ENCODE measurements at regions not wholly inside any gene's neighbourhood (a gene's known extent, or its start where the extent isn't known, plus 50 kb on each side); places are given as distances from the start of the nearest gene placed in this dataset.
"Not testable (repeated sequence)": the region's sequence is repeated elsewhere in the genome, so short reads cannot be mapped to it uniquely, and the experiment has no call there.

DNA sequence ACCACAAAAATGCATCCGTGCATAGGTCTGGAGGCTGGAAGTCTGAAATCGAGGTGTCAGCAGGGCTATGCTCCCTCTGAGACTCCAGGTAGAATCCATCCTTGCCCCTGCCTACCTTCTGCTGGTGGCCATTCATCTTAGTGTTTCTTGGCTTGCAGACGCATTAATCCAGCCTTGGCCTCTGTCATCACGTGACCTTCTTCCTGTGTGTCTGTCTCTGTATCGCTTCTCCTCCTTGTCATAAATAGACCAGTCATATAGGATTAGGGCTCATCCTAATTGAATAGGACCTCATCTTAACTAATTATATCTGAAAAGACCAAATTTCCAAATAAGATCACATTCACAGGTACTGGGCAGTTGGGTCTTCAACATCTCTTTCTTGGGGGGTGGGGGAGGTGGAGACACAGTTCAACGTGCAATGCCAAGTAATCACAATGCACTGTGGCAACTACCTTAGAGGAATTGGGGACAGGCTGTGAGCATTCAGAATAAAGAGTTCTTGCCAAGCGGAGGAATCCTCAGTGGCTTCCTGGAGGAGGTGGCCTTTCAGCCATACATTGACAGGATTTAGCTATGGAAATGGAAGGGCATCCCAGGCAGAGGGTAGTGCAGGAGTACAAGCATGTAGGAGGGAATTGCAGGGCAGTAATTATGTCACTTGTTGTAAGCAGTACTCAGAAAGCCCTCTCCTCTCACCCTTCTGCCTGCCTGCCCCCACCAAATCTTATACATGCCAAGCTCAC, 96.2 kb upstream of the SYT13 start:
- intact Hi-C loops (cut with DNase I): no loop called here
- DNase-seq (ENCODE audit: low spot score) (no peak), ATAC-seq (no peak)

DNA sequence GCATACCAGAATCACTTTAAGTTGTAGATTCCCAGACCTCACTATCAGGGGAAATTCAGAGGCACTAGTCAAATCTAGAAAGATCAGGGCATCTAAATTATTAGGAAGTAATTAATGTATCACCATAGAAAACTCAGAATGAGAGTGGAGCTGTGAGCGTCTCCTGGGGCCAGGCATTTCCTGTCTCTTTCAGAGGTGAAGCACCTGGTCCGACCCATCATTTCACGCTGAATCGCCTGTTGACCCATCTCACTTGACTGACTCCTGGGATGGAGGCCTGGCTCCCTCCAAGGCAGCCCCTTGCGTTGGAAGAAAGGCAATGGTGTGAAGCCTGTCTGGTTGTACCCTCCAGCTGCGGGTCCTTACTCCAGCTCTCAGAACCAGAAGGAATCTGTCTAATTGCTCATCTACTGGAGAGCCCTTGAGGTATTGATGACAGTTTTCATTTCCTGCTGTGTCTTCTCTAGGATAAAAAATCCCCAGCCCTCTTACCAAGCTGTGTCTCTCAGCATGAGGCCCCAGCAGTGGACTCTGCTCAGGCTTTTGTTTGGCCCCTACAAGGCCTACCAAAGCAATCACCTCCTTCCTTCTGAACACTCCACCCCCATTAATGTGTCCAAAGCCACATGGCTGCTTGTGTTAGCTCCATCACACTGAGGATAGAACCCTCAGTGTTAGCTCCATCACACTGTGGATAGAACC, 93.2 kb upstream of the SYT13 start:
- ATAC-seq: no peak
- intact Hi-C loops (cut with DNase I): no loop called here

DNA sequence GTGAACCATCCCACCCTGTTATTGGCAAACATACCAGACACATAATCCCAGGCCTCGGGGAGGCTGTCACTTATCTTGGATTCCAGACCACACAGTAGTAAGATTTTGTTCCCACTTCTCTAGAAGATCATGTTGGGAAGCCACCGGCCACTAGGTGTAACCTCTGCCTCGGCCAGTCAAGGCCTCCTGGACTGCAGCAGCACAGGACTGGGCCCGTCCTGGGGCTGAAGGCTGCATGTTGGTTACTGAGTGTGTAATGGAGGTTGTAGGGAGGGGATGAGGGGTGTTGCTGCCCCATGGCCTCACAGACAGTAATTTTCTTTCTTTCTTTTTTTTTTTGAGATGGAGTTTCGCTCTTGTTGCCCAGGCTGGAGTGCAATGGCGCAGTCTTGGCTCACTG, 92.4 kb upstream of the SYT13 start:
- ATAC-seq (no peak), DNase-seq (ENCODE audit: low spot score) (no peak)
- intact Hi-C loops (cut with DNase I): no loop called here

More for the DNA sequence above, 93.2 kb upstream of the SYT13 start:
- DNase-seq (ENCODE audit: low spot score): no peak

DNA sequence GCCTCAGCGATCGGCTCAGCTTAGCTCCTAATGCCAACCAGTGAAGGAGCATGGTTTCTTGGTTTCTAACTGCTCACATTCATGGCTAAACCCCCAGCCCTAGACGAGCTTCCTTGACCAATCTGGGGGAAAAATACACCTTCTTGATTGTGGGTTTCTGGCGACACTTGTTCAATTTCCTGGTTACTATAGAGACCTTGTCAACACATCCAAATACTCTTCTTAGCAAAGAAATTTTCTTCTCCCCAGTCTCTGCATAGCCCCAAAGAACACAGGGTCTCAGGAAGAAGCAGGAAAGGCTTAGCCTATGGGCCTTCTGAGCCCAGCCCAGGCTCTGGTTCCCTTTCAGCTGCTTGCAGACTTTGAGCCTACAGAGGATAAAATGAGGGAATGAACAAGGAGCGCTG, 88.5 kb upstream of the SYT13 start:
- ATAC-seq (no peak), DNase-seq (ENCODE audit: low spot score) (no peak)
- intact Hi-C loops (cut with DNase I): no loop called here

DNA sequence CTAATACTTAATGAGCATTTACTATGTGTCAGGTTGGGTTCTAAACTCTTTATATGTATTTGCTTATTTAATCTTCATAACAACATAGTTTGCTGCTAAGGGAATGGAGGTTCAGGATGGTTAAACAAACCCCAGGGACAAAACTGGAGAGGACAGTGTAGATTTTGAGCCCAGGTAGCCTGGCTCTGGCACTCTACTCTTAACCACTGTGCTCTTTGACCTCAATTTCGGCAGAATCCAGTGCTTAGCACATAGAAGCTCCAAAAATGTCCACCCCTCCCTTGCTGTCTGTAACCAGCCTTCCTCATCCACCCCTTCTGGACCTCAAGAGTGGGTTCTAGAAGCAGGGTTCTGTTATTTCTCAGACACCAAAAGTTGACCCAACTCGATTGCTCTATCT, 88.0 kb upstream of the SYT13 start:
- intact Hi-C loops (cut with DNase I): no loop called here
- DNase-seq (ENCODE audit: low spot score) (no peak), ATAC-seq (no peak)

DNA sequence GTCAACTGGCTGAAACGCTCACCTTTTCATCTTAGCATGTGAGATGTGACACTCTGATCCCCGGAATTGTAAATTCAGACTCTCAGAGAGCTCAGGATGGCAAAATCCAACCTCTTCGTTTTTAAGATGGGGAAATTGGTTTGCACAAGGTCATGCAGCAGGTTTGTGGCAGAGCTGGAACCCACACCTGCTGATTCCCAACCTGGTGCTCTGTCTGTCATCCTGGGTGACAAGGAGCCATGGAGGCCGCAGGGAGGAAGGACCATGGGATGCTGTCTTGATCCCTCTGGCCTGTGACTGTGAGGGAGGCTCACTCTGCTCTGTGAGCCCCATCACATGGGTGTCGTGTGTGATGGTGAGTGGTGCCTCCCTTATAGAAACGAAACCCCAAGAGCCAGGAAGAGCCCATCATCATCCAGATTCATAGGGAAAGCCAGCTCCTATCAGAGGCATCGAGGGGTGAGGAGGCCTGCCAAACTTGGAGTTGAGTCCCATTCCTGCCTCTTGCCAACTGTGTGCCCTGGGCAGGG, 87.4 kb upstream of the SYT13 start:
- DNase-seq (ENCODE audit: low spot score) (no peak), ATAC-seq (no peak)
- intact Hi-C loops (cut with DNase I): no loop called here

DNA sequence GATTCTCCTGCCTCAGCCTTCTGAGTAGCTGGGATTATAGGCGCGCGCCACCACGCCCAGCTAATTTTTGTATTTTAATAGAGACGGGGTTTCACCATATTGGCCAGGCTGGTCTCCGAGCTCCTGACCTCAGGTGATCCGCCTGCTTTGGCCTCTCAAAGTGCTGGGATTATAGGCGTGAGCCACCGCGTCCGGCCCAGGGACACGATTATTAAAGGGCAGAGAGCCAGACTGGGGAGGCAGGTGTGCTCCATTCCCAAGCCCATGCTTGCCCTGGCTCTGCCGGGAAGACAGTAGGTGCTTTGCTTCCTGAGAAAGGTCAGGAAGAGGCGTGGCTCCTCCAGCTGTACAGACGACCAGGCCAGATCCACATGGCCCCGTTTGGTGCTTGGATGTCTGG, 86.3 kb upstream of the SYT13 start:
- ATAC-seq; DNase-seq (ENCODE audit: low spot score); intact Hi-C loops (cut with DNase I): not testable (repeated sequence)

DNA sequence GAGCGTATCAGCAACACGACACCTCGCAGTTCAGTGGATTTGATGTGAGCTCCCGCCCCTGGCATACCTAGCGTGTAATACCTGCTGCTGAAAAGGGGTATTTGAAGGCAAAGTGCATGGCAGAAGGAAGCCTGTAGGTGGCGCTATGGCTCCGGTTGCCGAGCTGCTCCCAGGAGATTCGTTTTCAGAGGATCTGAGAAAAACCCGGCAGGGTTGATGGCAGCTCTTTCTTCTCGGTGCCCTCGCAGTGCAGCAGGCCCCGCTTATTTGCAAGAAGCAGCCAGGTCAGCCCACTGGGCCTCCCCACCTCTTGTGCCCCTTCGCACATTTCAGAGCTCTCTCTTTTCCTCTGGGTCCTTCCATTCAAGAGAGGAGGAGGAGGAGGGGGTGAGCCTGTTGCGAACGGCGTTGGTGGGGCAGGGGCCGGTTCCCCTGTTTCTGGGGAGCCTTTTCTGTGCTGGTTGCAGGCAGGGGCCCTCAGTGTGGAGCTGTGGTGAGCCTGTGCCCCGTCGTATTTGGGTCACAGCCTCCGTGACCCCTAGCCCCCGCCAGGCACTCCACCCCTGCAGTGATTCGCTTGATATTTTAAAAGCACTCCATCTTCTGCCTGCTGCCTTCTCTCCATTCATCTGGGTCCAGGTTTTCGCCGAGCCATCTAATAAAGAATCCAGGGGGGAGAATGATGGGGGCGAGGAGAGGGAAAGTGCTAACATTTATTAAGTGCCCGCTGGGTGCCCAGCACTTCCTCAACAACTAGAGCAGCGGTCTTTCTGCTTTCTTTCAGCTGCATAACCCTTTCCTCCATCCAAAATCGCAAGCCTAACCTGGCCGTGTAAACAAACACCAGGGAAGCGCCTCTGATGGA, 85.3 kb upstream of the SYT13 start:
- DNase-seq (ENCODE audit: low spot score): peak; percentile 79

DNA sequence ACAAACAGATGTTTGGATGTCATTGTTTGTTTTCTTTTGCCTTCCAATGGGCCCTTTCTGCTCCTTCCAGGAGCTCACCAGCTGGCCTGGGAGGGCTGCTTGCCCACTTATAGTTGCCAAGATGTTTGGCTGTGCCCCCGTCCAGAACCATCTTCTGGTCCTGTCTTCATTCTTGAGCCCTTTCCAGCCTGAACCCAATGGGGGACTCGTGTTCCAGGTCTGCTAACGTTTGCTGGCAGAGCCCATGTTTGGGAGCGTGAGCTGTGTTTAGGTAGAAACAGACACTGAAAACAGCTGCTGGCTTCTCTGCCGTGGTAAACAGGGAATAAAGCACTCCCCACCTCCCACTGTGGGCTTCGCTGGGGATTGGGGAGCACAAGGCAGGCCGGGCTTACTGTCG, 83.2 kb upstream of the SYT13 start:
- no peak for ATAC-seq
- no peak for DNase-seq (ENCODE audit: low spot score)
- intact Hi-C loops (cut with DNase I): no loop called here

More for the DNA sequence above, 85.3 kb upstream of the SYT13 start:
- intact Hi-C loops (cut with DNase I): no loop called here
- peak; percentile 60 for ATAC-seq

DNA sequence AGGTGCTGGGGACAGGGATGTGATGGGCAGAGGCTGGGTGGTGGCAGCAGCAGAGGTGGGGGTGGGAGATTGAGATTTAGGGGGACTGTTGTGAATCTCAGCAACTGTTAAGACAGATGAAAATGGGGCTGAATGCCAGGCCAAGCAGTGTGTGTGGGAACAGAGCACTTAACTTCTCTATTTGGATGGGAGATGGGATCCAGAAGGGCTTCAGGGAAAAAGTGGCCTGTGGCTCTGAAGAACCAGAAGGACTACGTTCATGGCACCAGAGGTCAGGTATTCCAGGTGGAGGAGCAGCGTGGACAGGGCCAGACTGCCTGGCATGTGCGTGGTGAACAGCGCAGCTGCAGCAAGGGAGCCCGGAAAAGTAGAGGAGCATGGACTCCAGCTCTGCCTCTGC, 82.6 kb upstream of the SYT13 start:
- no peak for DNase-seq (ENCODE audit: low spot score)
- intact Hi-C loops (cut with DNase I): no loop called here
- ATAC-seq: no peak

DNA sequence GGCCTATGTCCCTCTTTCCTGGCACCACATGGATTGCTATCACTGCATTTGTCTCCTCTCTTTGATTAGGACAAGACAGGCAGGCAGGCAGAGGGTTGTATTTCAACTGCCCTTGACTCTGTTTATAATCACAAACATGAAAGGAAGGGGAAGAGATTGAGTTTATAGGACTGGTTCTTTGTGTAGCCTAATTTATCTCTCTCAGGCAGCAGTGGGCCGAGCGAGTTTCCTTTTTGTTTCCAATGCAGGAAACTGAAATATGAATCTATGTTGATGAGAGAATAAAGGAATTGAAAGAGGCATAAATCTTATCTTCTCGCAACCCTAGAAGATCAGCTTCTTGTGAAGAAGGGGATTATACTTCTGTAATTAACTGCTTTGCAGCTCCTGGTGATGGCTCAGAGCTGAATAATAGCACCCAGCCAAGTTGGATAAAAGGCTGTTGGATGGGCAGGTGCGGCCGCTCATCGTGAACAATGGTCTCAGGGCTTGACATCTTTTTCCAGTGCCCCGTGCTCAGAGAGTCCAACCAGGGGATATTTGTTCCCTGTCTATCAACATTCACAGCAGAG, 80.6 kb upstream of the SYT13 start:
- ATAC-seq (no peak), DNase-seq (ENCODE audit: low spot score) (no peak)
- intact Hi-C loops (cut with DNase I): no loop called here

DNA sequence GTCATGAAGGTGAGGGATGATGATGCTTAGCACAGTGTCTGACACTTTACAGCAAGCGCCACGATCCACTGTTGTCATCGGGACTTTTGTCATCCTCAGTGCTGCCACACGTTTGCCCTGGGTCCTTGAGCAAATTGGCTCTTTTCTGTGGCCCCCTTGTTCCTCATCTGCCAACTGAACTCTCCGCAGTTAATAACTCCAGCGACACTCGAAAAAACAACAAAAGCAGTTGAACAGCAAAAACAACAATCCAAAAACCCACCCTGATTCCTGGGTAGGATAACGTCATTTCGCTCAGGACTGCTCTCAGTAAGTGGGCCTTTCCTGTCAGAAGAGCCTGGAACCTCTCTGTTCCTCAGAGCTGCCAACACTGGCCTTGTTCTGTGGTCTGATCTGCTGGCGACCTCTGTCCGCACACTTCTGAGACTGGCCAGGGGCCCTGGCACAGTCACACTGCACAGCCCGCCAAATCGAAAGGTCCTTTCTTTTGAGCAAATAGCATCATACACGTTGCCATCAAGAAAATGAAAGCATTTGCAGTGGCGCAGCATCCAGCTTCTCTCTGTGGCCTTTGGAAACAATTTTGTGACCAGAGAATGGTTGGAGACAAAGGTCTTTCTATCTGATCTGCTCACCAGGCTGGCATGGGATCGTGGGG, 79.9 kb upstream of the SYT13 start:
- ATAC-seq (peak; percentile 42), DNase-seq (ENCODE audit: low spot score) (no peak)
- intact Hi-C loops (cut with DNase I): no loop called here

DNA sequence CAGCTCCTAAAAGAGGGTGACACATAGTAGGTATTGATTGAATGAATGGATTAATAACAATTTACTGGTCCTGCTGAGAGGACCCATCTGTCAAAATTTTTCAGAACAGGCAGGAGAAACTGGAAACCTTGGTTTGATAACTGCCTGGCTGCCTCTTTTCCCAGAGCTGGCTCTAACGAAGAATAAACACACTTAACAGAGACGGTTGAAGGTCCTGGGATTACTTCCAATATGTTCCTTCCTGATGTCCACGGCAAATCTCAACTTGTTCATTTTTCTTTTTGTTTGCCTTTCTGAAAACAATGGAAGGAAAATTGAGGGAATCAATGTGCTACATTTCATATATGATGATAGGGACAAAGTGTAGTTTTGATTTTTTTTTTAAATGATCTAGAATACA, 76.5 kb upstream of the SYT13 start:
- DNase-seq (ENCODE audit: low spot score): no peak
- intact Hi-C loops (cut with DNase I): no loop called here

DNA sequence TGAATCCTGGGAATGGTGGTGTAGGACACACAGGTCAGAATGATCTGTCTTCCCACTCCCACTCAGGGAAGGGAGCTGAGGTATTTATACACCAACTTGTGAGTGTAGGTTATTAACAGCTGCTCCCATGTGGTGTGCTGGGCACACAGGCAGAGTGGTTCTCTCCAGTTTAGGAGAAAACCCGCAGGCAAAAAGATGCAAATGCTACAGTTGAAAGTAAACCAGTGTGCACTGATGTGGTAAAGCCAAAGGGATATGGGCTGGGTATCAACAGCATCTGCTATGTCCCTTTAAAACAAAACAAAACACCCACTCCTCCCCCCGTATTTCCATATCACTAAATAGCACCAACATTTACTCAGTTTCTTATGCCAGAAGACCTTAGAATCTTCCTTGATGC, 75.4 kb upstream of the SYT13 start:
- intact Hi-C loops (cut with DNase I): no loop called here
- DNase-seq (ENCODE audit: low spot score) (no peak), ATAC-seq (no peak)

More for the DNA sequence above, 76.5 kb upstream of the SYT13 start:
- no peak for ATAC-seq

DNA sequence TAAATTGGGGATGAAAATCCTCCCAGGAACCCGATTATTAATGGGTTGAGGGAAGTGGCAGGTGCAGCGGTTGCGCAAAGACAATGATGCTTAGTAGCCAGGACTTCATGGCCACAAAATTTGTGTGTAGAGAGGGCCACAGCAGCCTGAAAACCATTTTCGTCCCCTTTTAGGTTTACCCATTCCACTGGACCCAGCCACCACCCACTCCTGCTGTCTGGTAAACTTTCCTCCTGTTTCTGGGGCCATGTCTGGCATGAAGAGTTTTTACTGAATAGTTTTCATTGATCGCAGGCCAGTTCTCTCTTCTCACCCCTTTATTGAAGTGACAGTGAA, 69.5 kb upstream of the SYT13 start:
- ATAC-seq (peak; percentile 47), DNase-seq (ENCODE audit: low spot score) (no peak)
- intact Hi-C loops (cut with DNase I): no loop called here

DNA sequence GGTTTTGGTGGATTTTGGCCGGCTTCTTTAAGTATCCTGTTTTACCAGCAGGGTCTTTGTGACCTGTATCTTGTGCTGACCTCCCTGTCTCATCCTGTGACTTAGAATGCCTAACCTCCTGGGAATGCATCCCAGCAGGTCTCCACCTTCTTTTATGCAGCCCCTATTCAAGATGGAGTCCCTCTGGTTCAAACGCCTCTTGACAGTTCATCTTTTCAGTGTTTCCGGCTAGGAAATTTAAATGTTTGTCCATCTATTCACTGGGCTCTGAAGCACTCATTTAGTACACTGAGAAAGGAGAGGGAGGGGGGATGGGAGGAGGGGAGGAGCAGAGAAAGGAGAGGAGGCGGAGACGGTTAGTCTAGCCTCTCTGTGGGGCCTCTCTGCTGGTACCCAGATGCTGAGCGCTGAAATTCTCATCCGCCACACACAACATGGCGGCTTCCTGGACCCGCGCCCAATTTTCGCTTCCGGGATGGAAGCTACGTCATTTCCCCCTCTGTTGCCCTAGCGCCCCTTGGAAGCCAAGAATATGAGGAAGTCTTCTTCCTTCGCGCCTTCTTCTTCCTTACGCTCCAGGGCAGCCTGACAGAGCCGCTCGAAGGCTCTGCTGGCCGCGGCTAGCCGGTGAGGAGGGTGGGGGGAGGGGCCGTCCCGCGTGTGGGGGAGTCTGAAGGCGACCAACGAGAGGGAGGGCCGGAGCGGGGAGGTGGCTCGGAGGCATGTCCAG, 69.0 kb upstream of the SYT13 start:
- ATAC-seq (peak; percentile 97), DNase-seq (ENCODE audit: low spot score) (peak; percentile 94)
- intact Hi-C loops (cut with DNase I): no loop called here

DNA sequence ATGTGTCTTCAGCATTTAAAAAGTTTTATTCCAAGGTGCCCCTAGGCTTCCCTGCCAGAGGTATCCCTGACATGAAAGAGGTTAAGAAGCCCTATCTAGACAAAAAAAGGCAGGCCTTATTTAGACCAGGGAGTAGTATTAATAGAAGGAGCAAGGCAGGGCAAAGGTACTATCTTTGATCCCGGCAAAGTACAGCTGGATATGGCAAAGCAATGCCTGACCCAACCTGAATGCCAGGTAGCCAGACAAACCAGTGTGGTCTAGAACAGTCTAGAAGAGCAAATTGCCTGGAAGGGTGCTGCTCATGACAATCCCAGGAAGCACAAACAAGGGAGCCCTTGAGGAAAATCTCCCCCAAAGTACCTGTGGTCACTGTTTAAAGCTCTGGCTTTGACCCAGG, 62.6 kb upstream of the SYT13 start:
- intact Hi-C loops (cut with DNase I): no loop called here
- DNase-seq (ENCODE audit: low spot score) (no peak), ATAC-seq (no peak)

DNA sequence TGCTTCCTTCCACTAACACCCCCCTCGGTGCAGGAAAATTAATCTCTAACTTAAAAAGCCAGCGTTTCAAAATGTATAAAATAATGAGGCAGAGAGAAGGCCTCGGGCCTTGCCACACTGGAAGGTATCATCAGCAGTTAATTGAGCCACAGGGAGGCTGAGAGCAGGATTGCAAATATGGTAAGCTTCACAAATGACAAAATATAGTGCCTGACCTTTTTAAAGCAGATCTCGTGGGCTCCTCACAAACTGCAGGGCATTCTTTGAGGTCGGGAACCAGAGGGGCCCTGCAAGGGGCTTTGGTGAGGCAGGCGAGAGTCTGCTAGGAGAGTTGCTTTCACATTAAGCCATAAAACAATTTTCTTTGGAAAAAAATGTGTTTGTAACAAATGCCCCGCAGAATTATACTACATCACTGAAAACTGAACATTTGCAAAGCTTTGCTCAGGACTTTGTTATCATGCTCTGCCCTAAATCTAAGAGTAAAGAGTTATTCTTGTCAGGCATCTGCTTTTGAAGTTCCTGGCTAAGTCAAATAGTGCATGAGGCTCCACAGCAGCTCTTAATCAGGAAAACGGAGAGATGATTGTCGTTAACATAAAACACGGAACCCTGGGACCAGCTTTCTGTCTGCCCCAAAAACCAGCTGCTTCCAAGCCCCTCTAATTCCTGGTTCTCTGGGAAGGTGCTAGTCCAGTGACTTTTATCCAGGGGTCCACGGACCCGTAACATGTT, 61.4 kb upstream of the SYT13 start:
- ATAC-seq (no peak), DNase-seq (ENCODE audit: low spot score) (no peak)
- intact Hi-C loops (cut with DNase I): no loop called here

All from sciatic nerve (tissue), 2 donors.